COLO668 (cell line): ENCODE measurements at regions not wholly inside any gene's neighbourhood (a gene's known extent, or its start where the extent isn't known, plus 50 kb on each side); places are given as distances from the start of the nearest gene placed in this dataset.

ENCODE experiments used
- DNase-seq: peaks from one replicate; lab custom pipeline; 2025; ENCODE audit not compliant: unreplicated experiment; lab: John Stamatoyannopoulos, UW

- no peak for DNase-seq
These were observed 137.7 kb upstream of the POM121L12 start for GRCh38 chr7:52897713-52898112.

GRCh38 chr7:52897288-52897687, 138.1 kb upstream of the POM121L12 start:
- DNase-seq, result no peak

DNA sequence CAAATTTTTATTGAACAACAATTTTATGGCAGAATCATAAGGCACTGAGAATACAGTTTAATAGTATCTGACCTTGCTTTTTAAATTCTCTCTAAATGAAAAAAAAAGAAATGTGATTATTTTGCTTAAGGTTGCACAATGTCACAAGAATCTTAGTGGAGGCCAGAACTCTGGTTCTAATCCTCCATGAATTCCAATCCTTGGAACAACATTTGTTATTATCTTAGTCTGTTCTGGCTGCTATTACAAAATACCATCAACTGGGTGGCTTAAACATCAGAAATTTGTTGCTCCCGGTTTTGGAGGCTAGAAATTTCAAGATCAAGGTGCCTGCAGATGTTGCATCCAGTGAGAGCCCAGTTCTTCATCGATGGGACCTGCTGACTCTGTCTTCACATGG, 158.2 kb upstream of the POM121L12 start:
- DNase-seq, result no peak

- no peak for DNase-seq
These were observed 159.0 kb upstream of the POM121L12 start for GRCh38 chr7:52876402-52876801.

GRCh38 chr7:52863652-52864051, 171.8 kb upstream of the POM121L12 start:
- no peak for DNase-seq

GRCh38 chr7:52862321-52862720, 173.1 kb upstream of the POM121L12 start:
- DNase-seq, result no peak

GRCh38 chr7:52857367-52857766, 178.1 kb upstream of the POM121L12 start:
- DNase-seq, result no peak

DNA sequence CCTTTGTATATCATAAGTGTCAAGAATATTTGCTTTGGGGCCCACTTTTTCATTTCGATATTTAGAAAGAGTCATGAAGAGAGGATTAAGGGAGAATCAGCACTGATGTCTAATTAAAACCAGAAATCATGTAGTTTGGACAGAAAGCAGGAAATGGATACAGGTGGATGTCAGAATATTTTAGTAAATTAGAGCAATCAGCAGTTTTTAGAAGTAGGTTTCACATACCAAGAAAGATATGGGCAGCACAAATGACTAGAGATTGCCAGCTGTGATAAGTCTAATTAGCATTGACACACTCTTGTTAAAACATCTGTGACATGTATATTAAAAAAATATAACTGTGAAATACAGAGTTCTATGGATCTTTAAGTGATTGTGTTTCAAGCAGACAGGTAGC, 180.8 kb upstream of the POM121L12 start:
- DNase-seq, result no peak

DNA sequence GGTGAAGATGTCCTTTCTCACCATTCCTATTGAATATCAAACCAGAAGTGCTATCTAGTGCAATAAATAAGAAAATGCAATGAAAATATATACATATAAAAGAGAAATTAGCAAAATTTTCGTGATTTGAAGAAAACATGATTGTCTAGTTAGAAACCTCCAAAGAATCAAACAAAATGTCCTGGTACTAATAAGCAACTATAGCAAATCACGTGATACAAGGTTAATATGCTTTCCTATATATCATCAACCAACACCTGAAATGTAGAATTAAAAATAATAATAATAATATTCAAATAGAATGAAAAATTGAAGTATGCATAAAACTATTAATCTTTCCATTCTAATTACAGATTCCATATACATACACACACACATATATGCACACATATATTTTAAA, 183.9 kb upstream of the POM121L12 start:
- no peak for DNase-seq

DNA sequence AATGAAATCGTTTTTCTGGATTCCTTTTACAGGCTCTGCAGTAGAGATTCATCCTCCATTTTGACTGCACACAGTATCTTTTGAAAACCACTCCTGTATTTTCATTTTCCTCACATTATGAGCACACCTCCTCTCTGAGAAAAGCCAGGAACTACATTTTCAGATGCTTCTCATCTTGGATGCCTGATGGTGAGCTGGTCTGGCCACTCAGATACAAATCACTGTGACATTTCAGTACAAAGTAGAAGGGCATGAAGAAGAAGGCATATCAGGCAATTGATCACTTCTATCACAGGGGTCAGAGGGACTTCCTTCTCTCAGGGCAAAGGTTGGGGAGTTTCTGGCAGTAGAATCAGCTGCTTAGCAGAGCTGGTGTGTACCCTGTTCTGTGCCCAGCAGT, 192.0 kb upstream of the POM121L12 start:
- no peak for DNase-seq

DNA sequence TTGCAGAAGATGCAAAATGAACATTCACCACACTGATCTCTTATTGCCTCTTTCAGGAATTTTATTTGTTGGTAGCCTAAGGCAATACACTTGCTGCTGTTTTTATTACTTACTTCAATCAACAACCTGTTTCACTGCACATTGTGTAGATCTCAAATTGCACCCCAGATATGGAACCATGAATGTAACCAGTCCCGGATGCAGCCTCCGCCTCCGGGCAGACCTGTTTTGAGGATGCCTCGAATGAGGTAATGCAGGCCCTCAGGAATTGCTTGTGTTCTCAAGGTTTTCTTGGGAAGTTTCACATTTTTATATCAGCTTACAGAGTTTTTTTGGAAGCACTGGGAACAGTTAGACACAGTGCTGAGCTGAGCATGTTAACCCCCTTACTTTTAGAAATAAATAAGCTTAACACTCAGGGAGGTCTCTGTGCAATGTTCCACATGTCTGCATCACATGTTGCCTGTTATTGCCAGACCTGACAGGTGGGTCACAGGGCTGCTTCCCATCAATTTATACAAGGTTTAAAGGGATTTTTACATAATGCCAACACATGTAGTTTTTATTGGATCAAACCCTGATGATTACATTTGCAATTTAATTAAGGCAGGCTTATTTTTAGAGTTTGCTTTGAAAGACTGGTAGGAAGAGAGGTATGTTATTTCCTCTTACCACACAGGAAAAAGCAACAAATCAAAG, 193.1 kb upstream of the POM121L12 start:
- no peak for DNase-seq

DNA sequence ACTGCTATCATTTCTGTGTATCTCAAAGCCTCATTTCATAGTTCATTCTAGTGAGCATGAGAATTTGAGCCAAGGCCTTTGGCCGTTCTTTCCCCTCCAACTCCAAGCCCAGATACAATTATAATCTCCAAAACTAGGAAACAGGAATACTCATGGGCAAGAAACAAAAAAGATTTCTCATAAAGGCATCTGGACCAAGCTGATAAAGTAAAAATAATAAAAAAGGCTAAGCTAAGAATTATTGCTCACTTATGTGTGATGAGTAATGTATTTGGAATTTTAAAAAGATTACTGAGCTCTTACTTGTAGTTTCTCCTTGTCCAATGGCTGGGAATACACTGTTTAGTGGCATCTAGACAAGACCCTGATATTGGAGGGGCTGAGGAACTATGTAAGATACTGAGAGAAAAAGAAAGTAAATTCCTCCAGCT, 196.4 kb upstream of the POM121L12 start:
- DNase-seq, result no peak

GRCh38 chr7:52831321-52831720, 204.1 kb upstream of the POM121L12 start:
- DNase-seq, result no peak

DNA sequence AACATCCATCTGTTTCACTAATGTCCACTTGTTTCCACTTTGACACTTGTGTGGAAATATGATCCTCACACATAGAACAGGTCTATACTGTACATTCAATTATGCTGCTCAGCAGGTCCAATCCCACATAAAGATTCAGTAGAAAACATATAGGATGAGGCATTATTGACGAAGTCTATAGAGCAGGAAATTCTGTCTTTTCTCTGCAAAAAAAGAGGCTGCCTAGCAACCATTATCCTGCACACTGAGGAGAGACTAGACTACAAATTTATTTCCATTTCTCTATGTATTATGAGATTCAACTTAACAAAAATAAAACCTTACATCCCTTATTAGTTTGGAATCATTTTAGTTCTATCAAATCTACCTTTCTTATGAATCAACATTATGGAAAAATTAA, 204.6 kb upstream of the POM121L12 start:
- DNase-seq, result no peak

- DNase-seq, result no peak
These were observed 208.7 kb upstream of the POM121L12 start for GRCh38 chr7:52826515-52827265.

DNA sequence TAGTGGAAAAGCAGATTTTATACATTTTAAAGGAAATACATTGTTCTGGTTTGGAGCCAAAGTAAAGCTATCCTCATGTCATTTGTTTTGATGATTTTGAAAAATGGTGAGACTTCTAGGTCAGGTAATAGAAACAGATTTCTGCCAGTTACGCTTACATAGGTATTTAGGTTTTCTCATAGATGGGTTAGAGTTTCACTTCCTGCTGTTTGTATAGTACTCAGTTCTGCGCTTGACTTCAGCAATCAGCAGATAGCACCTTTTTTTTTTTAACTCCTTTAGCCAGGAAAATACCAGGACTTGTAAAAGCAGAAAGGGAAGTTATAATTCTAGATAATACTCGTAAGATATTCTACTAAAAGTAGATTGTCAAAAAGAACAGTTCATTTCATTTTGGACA, 209.8 kb upstream of the POM121L12 start:
- DNase-seq, result no peak

DNA sequence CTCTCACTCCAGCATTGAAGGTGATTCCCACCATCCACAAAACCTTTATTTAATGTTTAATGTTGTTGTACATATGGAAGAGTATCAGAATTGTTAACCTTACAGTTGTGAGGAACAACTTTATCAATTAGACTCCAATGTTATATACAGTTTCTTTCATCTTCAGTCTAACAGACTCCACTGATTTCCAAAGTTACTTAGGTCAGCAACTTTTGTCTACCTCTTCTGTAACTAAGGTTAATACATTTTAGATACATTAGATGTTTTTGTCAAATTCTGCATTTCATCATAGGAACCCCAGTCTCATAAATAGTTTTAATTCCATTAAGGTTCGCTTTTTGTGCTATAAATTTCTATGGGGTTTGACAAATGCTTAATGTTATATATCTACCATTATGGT, 223.9 kb upstream of the POM121L12 start:
- no peak for DNase-seq

GRCh38 chr7:52799817-52800216, 235.6 kb upstream of the POM121L12 start:
- DNase-seq, result no peak

DNA sequence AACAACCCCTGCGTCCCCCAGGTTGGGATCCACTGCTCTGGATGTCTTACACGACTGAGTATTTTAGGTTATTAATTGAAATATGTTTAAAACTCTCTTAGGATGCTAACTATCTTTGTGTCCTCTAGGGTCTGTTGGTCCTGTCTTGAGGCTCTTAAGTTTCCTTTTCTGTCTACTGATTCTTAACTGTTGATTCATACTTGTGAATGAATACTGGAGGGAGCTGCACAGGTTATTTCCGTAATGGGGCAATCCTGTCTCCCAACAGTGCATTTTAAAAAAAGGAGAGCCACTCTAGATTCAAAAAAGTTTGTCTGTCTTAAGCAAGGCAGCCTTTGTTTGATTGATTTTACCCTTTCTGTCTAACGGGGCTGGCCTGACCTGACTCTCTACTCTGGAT, 237.6 kb upstream of the POM121L12 start:
- DNase-seq, result no peak

GRCh38 chr7:52794621-52795020, 240.8 kb upstream of the POM121L12 start:
- DNase-seq, result no peak

GRCh38 chr7:52791176-52791700, 244.2 kb upstream of the POM121L12 start:
- DNase-seq, result no peak

DNA sequence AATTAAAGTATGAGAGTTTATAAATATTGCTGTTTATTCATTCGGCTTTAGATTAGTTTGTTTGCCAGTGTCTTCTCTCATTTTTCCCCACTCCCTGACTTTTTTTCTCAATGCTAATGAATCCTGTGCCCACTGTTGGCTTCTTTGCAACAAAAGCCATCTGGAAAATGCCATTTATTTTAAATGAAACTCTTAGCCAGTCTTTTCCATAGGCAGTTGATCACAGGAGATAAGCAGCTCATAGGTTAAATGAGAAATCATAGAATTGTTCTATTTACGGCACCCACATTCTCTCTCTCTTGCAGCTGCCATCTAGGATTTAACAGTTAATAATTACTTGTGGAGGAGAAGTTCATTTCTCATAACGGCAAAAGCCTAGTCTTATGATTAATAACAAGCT, 249.3 kb upstream of the POM121L12 start:
- DNase-seq, result no peak
